Hematopoietic multipotent progenitor cell treated with erythropoietin and hydrocortisone succinate and interleukin-3 and kit ligand, for 4 days (in vitro differentiated cells): ENCODE measurements at regions not wholly inside any gene's neighbourhood (a gene's known extent, or its start where the extent isn't known, plus 50 kb on each side); places are given as distances from the start of the nearest gene placed in this dataset.

Experiments
- DNase-seq: peaks from one replicate; pipeline ENCODE4 v3.0.0-alpha.2; 2015

DNA sequence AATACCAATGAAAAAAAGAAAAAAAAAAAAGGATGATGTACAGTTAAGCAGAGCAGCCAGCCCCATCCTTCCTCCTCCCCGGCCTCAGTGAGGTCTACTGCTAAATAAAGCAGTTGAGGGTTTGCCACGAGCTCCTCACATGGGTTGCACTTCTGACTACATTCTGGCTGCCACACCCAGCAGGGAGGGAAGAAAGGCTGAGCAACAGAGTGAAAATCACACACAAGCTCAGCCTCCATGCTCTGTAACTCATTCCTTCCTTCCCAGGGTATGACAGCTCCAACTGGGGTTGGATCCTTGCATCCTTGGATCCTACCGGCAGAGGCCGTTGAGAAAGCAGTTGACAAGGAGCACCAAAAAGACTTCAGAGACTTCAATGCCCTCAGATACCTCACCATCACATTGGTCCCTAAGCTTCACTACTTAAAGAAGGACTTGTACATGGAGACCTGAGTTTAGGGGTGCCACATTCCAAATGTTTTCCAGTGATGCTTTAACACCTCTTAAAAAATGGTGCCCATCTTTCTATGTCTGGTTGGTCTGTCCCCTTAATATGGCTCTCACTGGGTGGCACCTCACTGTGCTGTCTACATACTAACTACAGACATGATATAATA lies 52.9 kb upstream of the PIK3CG start:
- peak; percentile 24 for DNase-seq

- no peak for DNase-seq
Measured at GRCh38 chr7:106813705-106814305, 51.3 kb upstream of the PIK3CG start.

GRCh38 chr7:106814887-106815286 lies 50.2 kb upstream of the PIK3CG start:
- no peak for DNase-seq
